Brain microvascular endothelial cell (primary cell): ENCODE measurements at regions not wholly inside any gene's neighbourhood (a gene's known extent, or its start where the extent isn't known, plus 50 kb on each side); places are given as distances from the start of the nearest gene placed in this dataset.
A peak's percentile ranks its signal among the peaks of the same experiment; 100 is the strongest.

ENCODE experiments used
- DNase-seq: peaks from one replicate; pipeline ENCODE4 v3.0.0-alpha.2; 2020
- H3K27ac ChIP-seq: fragments of 250-450 bp; sonication (Bioruptor Pico); 2 replicates; pipeline ENCODE4 v1.5.1; 2020; ENCODE audit warnings: mild to moderate bottlenecking, moderate library complexity
- H3K27me3 ChIP-seq: fragments of 250-450 bp; sonication (Bioruptor Pico); replicated peaks from 2 replicates; pipeline ENCODE4 v1.5.1; 2020; ENCODE audit warnings: mild to moderate bottlenecking
- H3K36me3 ChIP-seq: fragments of 250-450 bp; sonication (Bioruptor Pico); replicated peaks from 2 replicates; pipeline ENCODE4 v1.5.1; 2020; ENCODE audit warnings: mild to moderate bottlenecking
- H3K4me3 ChIP-seq: 2 replicates; pipeline ENCODE4 v1.5.1; 2011; ENCODE audit warnings: low read depth, mild to moderate bottlenecking, control low read depth, low read length, moderate library complexity
- CTCF ChIP-seq: IDR thresholded peaks from 2 replicates; pipeline ENCODE4 v1.5.1; 2011; ENCODE audit warnings: low read depth, mild to moderate bottlenecking, moderate library complexity, low read length, control low read depth, inconsistent platforms; ENCODE audit errors: missing control alignments
- in situ Hi-C: cut with HindIII; loops from 2 replicates; pipeline ENCODE4 v1.10.0; 2017; ENCODE audit warnings: low sequenced_read_pairs, low pct_ligation_motif_present

- DNase-seq = no peak
- in situ Hi-C loops = no loop called here
- Histone ChIP-seq H3K27me3 (peaks cover 3% of the 10 kb centered on the region), H3K4me3 (no peak overlapping the region), H3K36me3 (no peaks in the 10 kb centered on the region), H3K27ac (no peak overlapping the region)
- no peak for TF ChIP-seq CTCF
Observed at GRCh38 chr1:212495766-212496494, 63.2 kb downstream of the NENF start.

GRCh38 chr1:212496682-212497081 lies 64.0 kb downstream of the NENF start:
- Histone ChIP-seq H3K27me3 (peaks cover 3% of the 10 kb centered on the region), H3K27ac (no peak overlapping the region), H3K36me3 (no peaks in the 10 kb centered on the region), H3K4me3 (no peak overlapping the region)
- in situ Hi-C loops = no loop called here
- DNase-seq = no peak
- TF ChIP-seq CTCF = no peak

GRCh38 chr1:212497553-212497952 lies 64.8 kb downstream of the NENF start:
- TF ChIP-seq CTCF = no peak
- no peak for DNase-seq
- H3K27me3 ChIP-seq = peaks cover 3% of the 10 kb centered on the region
- H3K27ac ChIP-seq = no peak overlapping the region
- no peaks in the 10 kb centered on the region for H3K36me3 ChIP-seq
- in situ Hi-C loops = no loop called here
- H3K4me3 ChIP-seq = no peak overlapping the region

- in situ Hi-C loops = no loop called here
- TF ChIP-seq CTCF = no peak
- DNase-seq = peak; percentile 91
- Histone ChIP-seq H3K4me3 (no peak overlapping the region), H3K27me3 (peaks cover 3% of the 10 kb centered on the region), H3K27ac (peak overlapping the region; percentile 53), H3K36me3 (no peaks in the 10 kb centered on the region)
Observed at GRCh38 chr1:212498283-212499040, 65.7 kb downstream of the NENF start.

GRCh38 chr1:212500351-212500750 lies 67.6 kb downstream of the NENF start:
- TF ChIP-seq CTCF = no peak
- in situ Hi-C loops = no loop called here
- H3K27me3 ChIP-seq = peaks cover 3% of the 10 kb centered on the region

More at GRCh38 chr1:212500351-212500750, 67.6 kb downstream of the NENF start:
- no peak for DNase-seq
- no peak overlapping the region for H3K4me3 ChIP-seq
- H3K27ac ChIP-seq = no peak overlapping the region
- no peaks in the 10 kb centered on the region for H3K36me3 ChIP-seq
